ENCODE measurements at regions not wholly inside any gene's neighbourhood (a gene's known extent, or its start where the extent isn't known, plus 50 kb on each side); places are given as distances from the start of the nearest gene placed in this dataset.

GRCh38 chr7:54897891-54898290, 120.9 kb upstream of the EGFR start:
- TF ChIP-seq, protein P1, sequence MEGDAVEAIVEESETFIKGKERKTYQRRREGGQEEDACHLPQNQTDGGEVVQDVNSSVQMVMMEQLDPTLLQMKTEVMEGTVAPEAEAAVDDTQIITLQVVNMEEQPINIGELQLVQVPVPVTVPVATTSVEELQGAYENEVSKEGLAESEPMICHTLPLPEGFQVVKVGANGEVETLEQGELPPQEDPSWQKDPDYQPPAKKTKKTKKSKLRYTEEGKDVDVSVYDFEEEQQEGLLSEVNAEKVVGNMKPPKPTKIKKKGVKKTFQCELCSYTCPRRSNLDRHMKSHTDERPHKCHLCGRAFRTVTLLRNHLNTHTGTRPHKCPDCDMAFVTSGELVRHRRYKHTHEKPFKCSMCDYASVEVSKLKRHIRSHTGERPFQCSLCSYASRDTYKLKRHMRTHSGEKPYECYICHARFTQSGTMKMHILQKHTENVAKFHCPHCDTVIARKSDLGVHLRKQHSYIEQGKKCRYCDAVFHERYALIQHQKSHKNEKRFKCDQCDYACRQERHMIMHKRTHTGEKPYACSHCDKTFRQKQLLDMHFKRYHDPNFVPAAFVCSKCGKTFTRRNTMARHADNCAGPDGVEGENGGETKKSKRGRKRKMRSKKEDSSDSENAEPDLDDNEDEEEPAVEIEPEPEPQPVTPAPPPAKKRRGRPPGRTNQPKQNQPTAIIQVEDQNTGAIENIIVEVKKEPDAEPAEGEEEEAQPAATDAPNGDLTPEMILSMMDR (IDR thresholded peaks at IDR 0.05; ENCODE audit: extremely low read depth, insufficient read depth, missing control alignments): no peak
- in situ Hi-C loops (cut with MboI; ENCODE audit: low pct_unique_long_range_greater_than_20kb, low sequenced_read_pairs, unreplicated experiment): no loop called here
- DNase-seq (ENCODE audit: low spot score): no peak

GRCh38 chr7:54898659-54899340, 120.0 kb upstream of the EGFR start:
- in situ Hi-C loops (cut with MboI; ENCODE audit: low pct_unique_long_range_greater_than_20kb, low sequenced_read_pairs, unreplicated experiment): no loop called here
- no peak for DNase-seq (ENCODE audit: low spot score)
- TF ChIP-seq, protein P1 (IDR thresholded peaks at IDR 0.05; ENCODE audit: extremely low read depth, insufficient read depth, missing control alignments): no peak

- no peak for DNase-seq (ENCODE audit: low spot score)
- in situ Hi-C loops (cut with MboI; ENCODE audit: low pct_unique_long_range_greater_than_20kb, low sequenced_read_pairs, unreplicated experiment): no loop called here
- TF ChIP-seq, protein P1 (IDR thresholded peaks at IDR 0.05; ENCODE audit: extremely low read depth, insufficient read depth, missing control alignments): no peak
Observed at GRCh38 chr7:54901840-54902239, 117.0 kb upstream of the EGFR start.

DNA sequence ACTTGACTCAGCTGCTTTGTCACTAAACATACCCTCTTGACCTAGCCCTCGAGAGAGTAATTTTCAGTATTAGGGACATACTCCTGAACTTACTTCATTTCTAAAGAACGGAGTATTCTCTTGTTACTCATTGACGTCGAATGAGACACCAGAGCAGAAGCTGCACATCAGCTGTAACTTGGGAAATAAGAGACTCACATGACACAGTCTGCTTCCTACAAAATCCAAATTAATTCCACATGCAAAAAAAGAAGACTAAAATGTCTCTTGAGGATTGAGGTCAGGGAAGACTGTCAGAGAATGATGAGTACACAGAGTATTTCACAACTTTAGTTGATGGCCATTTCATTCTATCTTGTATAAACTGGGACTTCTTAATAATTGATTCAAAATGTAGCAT, 114.7 kb upstream of the EGFR start:
- TF ChIP-seq, protein P1 (IDR thresholded peaks at IDR 0.05; ENCODE audit: extremely low read depth, insufficient read depth, missing control alignments): no peak
- DNase-seq (ENCODE audit: low spot score): no peak
- in situ Hi-C loops (cut with MboI; ENCODE audit: low pct_unique_long_range_greater_than_20kb, low sequenced_read_pairs, unreplicated experiment): no loop called here

- no peak for DNase-seq (ENCODE audit: low spot score)
- in situ Hi-C loops (cut with MboI; ENCODE audit: low pct_unique_long_range_greater_than_20kb, low sequenced_read_pairs, unreplicated experiment): no loop called here
- TF ChIP-seq, protein P1 (IDR thresholded peaks at IDR 0.05; ENCODE audit: extremely low read depth, insufficient read depth, missing control alignments): no peak
Observed at GRCh38 chr7:54904986-54905385, 113.8 kb upstream of the EGFR start.

- DNase-seq (ENCODE audit: low spot score): no peak
- in situ Hi-C loops (cut with MboI; ENCODE audit: low pct_unique_long_range_greater_than_20kb, low sequenced_read_pairs, unreplicated experiment): no loop called here
- TF ChIP-seq, protein P1 (IDR thresholded peaks at IDR 0.05; ENCODE audit: extremely low read depth, insufficient read depth, missing control alignments): no peak
Observed at GRCh38 chr7:54906963-54907362, 111.9 kb upstream of the EGFR start.

Measured in GM13977 (cell line).